ENCODE measurements at regions not wholly inside any gene's neighbourhood (a gene's known extent, or its start where the extent isn't known, plus 50 kb on each side); places are given as distances from the start of the nearest gene placed in this dataset.

GRCh38 chr9:135010586-135010860 lies 76.9 kb upstream of the OLFM1 start:
- no peak for DNase-seq
- ChIA-PET CTCF (no interaction called here), POLR2A (ENCODE audit: unreplicated experiment) (no interaction called here)
- Histone ChIP-seq H3K4me2 (no peak overlapping the region), H3K4me3 (no peak overlapping the region), H3K9me2 (ENCODE audit: insufficient read depth) (no peaks in the 10 kb centered on the region), H3F3A (ENCODE audit: insufficient read depth, low read depth) (no peaks in the 10 kb centered on the region), H4K20me1 (ENCODE audit: insufficient read depth) (no peaks in the 10 kb centered on the region; the same call in 1 of the 2 replicates), H3K36me3 (ENCODE audit: low read depth) (no peaks in the 10 kb centered on the region), H3K79me2 (ENCODE audit: low read depth) (no peaks in the 10 kb centered on the region), H3K27ac (no peak overlapping the region), H3K9me3 (ENCODE audit: insufficient read depth, low read depth) (no peaks in the 10 kb centered on the region), H3K27me3 (ENCODE audit: insufficient read depth, low read depth) (peaks cover 92% of the 10 kb centered on the region), H2AFZ (no peak overlapping the region), H3K4me1 (replicated peaks; ENCODE audit: insufficient read depth) (no peaks in the 10 kb centered on the region)
- TF ChIP-seq, protein P1, sequence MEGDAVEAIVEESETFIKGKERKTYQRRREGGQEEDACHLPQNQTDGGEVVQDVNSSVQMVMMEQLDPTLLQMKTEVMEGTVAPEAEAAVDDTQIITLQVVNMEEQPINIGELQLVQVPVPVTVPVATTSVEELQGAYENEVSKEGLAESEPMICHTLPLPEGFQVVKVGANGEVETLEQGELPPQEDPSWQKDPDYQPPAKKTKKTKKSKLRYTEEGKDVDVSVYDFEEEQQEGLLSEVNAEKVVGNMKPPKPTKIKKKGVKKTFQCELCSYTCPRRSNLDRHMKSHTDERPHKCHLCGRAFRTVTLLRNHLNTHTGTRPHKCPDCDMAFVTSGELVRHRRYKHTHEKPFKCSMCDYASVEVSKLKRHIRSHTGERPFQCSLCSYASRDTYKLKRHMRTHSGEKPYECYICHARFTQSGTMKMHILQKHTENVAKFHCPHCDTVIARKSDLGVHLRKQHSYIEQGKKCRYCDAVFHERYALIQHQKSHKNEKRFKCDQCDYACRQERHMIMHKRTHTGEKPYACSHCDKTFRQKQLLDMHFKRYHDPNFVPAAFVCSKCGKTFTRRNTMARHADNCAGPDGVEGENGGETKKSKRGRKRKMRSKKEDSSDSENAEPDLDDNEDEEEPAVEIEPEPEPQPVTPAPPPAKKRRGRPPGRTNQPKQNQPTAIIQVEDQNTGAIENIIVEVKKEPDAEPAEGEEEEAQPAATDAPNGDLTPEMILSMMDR (conservative IDR thresholded peaks at IDR 0.05) = no peak
- no peak for TF ChIP-seq EZH2 (IDR thresholded peaks at IDR 0.05; ENCODE audit: low read depth)
- BruUV-seq (replicated peaks) = no TSS peak
- intact Hi-C loops (cut with micrococcal nuclease; ENCODE audit: unreplicated experiment) = no loop called here

DNA sequence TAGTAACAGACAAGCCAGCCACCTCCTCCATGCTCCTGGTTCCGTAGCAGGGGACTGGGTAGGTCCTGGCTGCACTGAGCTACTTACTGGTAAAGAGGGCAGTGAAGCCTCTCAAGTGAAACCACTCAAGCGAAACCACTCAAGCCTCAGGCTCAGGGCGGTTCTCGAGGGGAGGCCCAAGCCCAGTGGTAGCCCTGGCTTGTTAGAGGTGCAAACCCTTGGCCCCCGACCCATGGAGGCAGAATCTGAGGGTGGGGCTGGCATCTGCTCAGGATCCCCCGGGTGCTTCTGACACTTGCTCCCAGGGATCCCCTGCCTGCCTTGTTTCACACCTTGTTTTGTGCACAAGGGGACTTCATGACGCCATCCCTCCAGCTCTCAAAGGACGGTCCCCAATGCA lies 76.5 kb upstream of the OLFM1 start:
- H3K4me3 ChIP-seq = no peak overlapping the region
- no peaks in the 10 kb centered on the region for H3K79me2 ChIP-seq (ENCODE audit: low read depth)
- no peaks in the 10 kb centered on the region for H3K9me3 ChIP-seq (ENCODE audit: insufficient read depth, low read depth)
- H3K27me3 ChIP-seq (ENCODE audit: insufficient read depth, low read depth) = peaks cover 95% of the 10 kb centered on the region
- no peaks in the 10 kb centered on the region for H3K9me2 ChIP-seq (ENCODE audit: insufficient read depth)
- BruUV-seq (replicated peaks) = no TSS peak
- H3F3A ChIP-seq (ENCODE audit: insufficient read depth, low read depth) = no peaks in the 10 kb centered on the region
- intact Hi-C loops (cut with micrococcal nuclease; ENCODE audit: unreplicated experiment) = no loop called here
- no peak overlapping the region for H2AFZ ChIP-seq
- CTCF ChIA-PET = no interaction called here
- H3K4me2 ChIP-seq = no peak overlapping the region
- H4K20me1 ChIP-seq (ENCODE audit: insufficient read depth) = no peaks in the 10 kb centered on the region; the same call in 1 of the 2 replicates
- DNase-seq = no peak
- TF ChIP-seq, protein P1 (conservative IDR thresholded peaks at IDR 0.05) = no peak
- TF ChIP-seq EZH2 (IDR thresholded peaks at IDR 0.05; ENCODE audit: low read depth) = no peak
- H3K27ac ChIP-seq = no peak overlapping the region
- no peaks in the 10 kb centered on the region for H3K36me3 ChIP-seq (ENCODE audit: low read depth)
- no peaks in the 10 kb centered on the region for H3K4me1 ChIP-seq (replicated peaks; ENCODE audit: insufficient read depth)
- POLR2A ChIA-PET (ENCODE audit: unreplicated experiment) = no interaction called here

DNA sequence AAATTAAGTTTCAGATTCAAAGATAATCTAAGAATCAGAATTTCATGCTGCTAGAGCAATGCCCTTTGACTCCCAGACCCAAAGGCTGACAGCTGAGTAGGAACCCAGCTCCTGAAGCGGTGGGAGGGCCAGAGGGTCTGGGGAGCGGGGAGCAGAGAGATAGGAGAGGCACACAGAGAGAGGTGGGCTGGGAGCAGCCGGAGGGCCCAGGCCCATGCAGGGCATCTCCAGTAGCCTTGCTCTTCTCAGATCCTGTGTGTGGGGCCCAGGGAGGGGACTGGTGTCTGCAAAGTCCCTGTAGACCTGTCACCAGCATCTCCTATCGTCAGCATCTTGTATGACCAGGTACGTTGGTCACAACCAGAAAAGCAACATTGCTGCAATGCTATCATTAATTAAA lies 75.3 kb upstream of the OLFM1 start:
- Histone ChIP-seq H3F3A (ENCODE audit: insufficient read depth, low read depth) (no peaks in the 10 kb centered on the region), H3K27me3 (ENCODE audit: insufficient read depth, low read depth) (peaks cover 95% of the 10 kb centered on the region), H3K36me3 (ENCODE audit: low read depth) (no peaks in the 10 kb centered on the region), H4K20me1 (ENCODE audit: insufficient read depth) (no peaks in the 10 kb centered on the region; the same call in 1 of the 2 replicates), H3K27ac (no peak overlapping the region), H3K9me3 (ENCODE audit: insufficient read depth, low read depth) (no peaks in the 10 kb centered on the region), H3K79me2 (ENCODE audit: low read depth) (no peaks in the 10 kb centered on the region), H3K4me2 (no peak overlapping the region), H3K4me1 (replicated peaks; ENCODE audit: insufficient read depth) (no peaks in the 10 kb centered on the region), H3K4me3 (no peak overlapping the region), H2AFZ (no peak overlapping the region), H3K9me2 (ENCODE audit: insufficient read depth) (no peaks in the 10 kb centered on the region)
- intact Hi-C loops (cut with micrococcal nuclease; ENCODE audit: unreplicated experiment) = no loop called here
- no peak for DNase-seq
- no peak for TF ChIP-seq EZH2 (IDR thresholded peaks at IDR 0.05; ENCODE audit: low read depth)
- TF ChIP-seq, protein P1 (conservative IDR thresholded peaks at IDR 0.05) = no peak
- CTCF ChIA-PET = no interaction called here
- POLR2A ChIA-PET (ENCODE audit: unreplicated experiment) = no interaction called here
- BruUV-seq (replicated peaks) = no TSS peak

Data from PC-9 (cell line).